ENCODE measurements at regions not wholly inside any gene's neighbourhood (a gene's known extent, or its start where the extent isn't known, plus 50 kb on each side); places are given as distances from the start of the nearest gene placed in this dataset.

- TF ChIP-seq NR0B1 (IDR thresholded peaks at IDR 0.05; ENCODE audit: partially characterized antibody) (no peak), NUFIP1 (IDR thresholded peaks at IDR 0.05; ENCODE audit: partially characterized antibody) (no peak), ZNF143 (CRISPR knock-in tag; IDR thresholded peaks at IDR 0.05) (no peak), MBD1 (CRISPR knock-in tag; IDR thresholded peaks at IDR 0.05) (no peak), ZNF121 (CRISPR knock-in tag; conservative IDR thresholded peaks at IDR 0.05) (no peak), MECOM (CRISPR knock-in tag; IDR thresholded peaks at IDR 0.05) (peak; percentile 72; the same call in 1 of the 2 replicates), CREB3L1 (IDR thresholded peaks at IDR 0.05; ENCODE audit: borderline replicate concordance, low read depth) (no peak), TAL1 (IDR thresholded peaks at IDR 0.05) (no peak), MCM5 (IDR thresholded peaks at IDR 0.05; ENCODE audit: low read depth) (no peak), CGGBP1 (CRISPR knock-in tag; IDR thresholded peaks at IDR 0.05) (no peak), SPI1 (IDR thresholded peaks at IDR 0.05; ENCODE audit: borderline replicate concordance, low read depth, low read length) (no peak), DNMT1 (IDR thresholded peaks at IDR 0.05) (no peak), ZNF780A (CRISPR knock-in tag; IDR thresholded peaks at IDR 0.05) (no peak), ZNF76 (CRISPR knock-in tag; IDR thresholded peaks at IDR 0.05; ENCODE audit: borderline replicate concordance) (no peak), MEIS2 (IDR thresholded peaks at IDR 0.05; ENCODE audit: partially characterized antibody) (peak; percentile 86), MTA1 (IDR thresholded peaks at IDR 0.05; ENCODE audit: borderline replicate concordance) (no peak), LARP7 (IDR thresholded peaks at IDR 0.05) (no peak), U2AF2 (optimal IDR thresholded peaks at IDR 0.05; ENCODE audit: low read depth, low read length) (no peak), U2AF1 (optimal IDR thresholded peaks at IDR 0.05; ENCODE audit: low read depth, low read length) (no peak), KDM5B (IDR thresholded peaks at IDR 0.05; ENCODE audit: insufficient replicate concordance, low read depth, low read length) (no peak), MITF (IDR thresholded peaks at IDR 0.05) (0 out of 2 replicates have a peak, but pooled peaks have one; percentile 30), ZNF174 (CRISPR knock-in tag; IDR thresholded peaks at IDR 0.05) (no peak), CEBPB (tag; IDR thresholded peaks at IDR 0.05) (no peak)
Observed at GRCh38 chr6:43913375-43914271, 143.6 kb downstream of the VEGFA start (continued).

Measured in K562 (cell line).